Peyer's patch (tissue), 4 donors: ENCODE measurements at regions not wholly inside any gene's neighbourhood (a gene's known extent, or its start where the extent isn't known, plus 50 kb on each side); places are given as distances from the start of the nearest gene placed in this dataset.
"Not testable (repeated sequence)": the region's sequence is repeated elsewhere in the genome, so short reads cannot be mapped to it uniquely, and the experiment has no call there.

ENCODE experiments used
- DNase-seq, 3 donors: peaks; one replicate each; pipeline ENCODE4 v3.0.0-alpha.2; 2017 to 2019
- H3K27ac ChIP-seq, 4 donors: fragments of 200-600 bp; sonication (generic); one replicate each; pipeline ENCODE4 v1.5.1; 2016 to 2019
- H3K27me3 ChIP-seq, 2 donors: fragments of 200-600 bp; sonication (generic); one replicate each; pipeline ENCODE4 v1.5.1; 2019
- H3K36me3 ChIP-seq, 3 donors: fragments of 200-600 bp; sonication (generic); one replicate each; pipeline ENCODE4 v1.5.1; 2016 to 2019
- H3K4me1 ChIP-seq, 4 donors: fragments of 200-600 bp; sonication (generic); one replicate each; pipeline ENCODE4 v1.5.1; 2016 to 2019
- H3K4me3 ChIP-seq, 4 donors: fragments of 200-600 bp; sonication (generic); 1 replicate in 3 of 4; 2 replicates in 1 of 4; pipeline ENCODE4 v1.5.1; 2016 to 2019; ENCODE audit warnings: mild to moderate bottlenecking in 1 of 4
- H3K9me3 ChIP-seq, 4 donors: fragments of 200-600 bp; sonication (generic); one replicate each; pipeline ENCODE4 v1.5.1; 2016 to 2019; ENCODE audit warnings: mild to moderate bottlenecking in 1 of 4
- CTCF ChIP-seq, 6 experiments: fragments of 450-650 bp in 4 of 6; fragments of 200-600 bp in 2 of 6; sonication (generic) in 1 of 6; IDR thresholded peaks; one replicate each; pipeline ENCODE4 v1.5.1; 2017 to 2019; ENCODE audit warnings: antibody characterized with exemption in 6 of 6, mild to moderate bottlenecking in 3 of 6, moderate library complexity in 1 of 6
- POLR2A ChIP-seq, 2 donors: fragments of 450-650 bp; IDR thresholded peaks; one replicate each; pipeline ENCODE4 v1.5.1; 2017; ENCODE audit warnings: antibody characterized with exemption in 2 of 2, mild to moderate bottlenecking in 2 of 2, moderate library complexity in 2 of 2

- Histone ChIP-seq H3K4me1 (no peaks in the 10 kb centered on the region), H3K9me3 (no peaks in the 10 kb centered on the region), H3K4me3 (no peak overlapping the region), H3K36me3 (no peaks in the 10 kb centered on the region), H3K27ac (no peak overlapping the region), H3K27me3 (no peaks in the 10 kb centered on the region)
- TF ChIP-seq CTCF (IDR thresholded peaks at IDR 0.05) (no peak), POLR2A (IDR thresholded peaks at IDR 0.05) (no peak)
- DNase-seq = no peak
Observed at GRCh38 chr5:106454651-106455415, 1215.9 kb downstream of the EFNA5 start.

- H3K4me1 ChIP-seq = no peaks in the 10 kb centered on the region
- no peaks in the 10 kb centered on the region for H3K36me3 ChIP-seq
- no peaks in the 10 kb centered on the region for H3K9me3 ChIP-seq
- TF ChIP-seq CTCF (IDR thresholded peaks at IDR 0.05) (no peak), POLR2A (IDR thresholded peaks at IDR 0.05) (no peak)
- DNase-seq = no peak
- no peak overlapping the region for H3K4me3 ChIP-seq
- no peaks in the 10 kb centered on the region for H3K27me3 ChIP-seq
- H3K27ac ChIP-seq = no peak overlapping the region
Observed at GRCh38 chr5:106454050-106454449, 1216.7 kb downstream of the EFNA5 start.

GRCh38 chr5:106451998-106452397, 1218.7 kb downstream of the EFNA5 start:
- no peaks in the 10 kb centered on the region for H3K9me3 ChIP-seq
- H3K36me3 ChIP-seq = no peaks in the 10 kb centered on the region
- no peaks in the 10 kb centered on the region for H3K27me3 ChIP-seq
- H3K4me3 ChIP-seq = no peak overlapping the region
- no peak overlapping the region for H3K27ac ChIP-seq
- TF ChIP-seq CTCF (IDR thresholded peaks at IDR 0.05) (no peak), POLR2A (IDR thresholded peaks at IDR 0.05) (no peak)
- H3K4me1 ChIP-seq = no peaks in the 10 kb centered on the region
- DNase-seq = no peak

- Histone ChIP-seq H3K4me1 (no peaks in the 10 kb centered on the region), H3K27me3 (no peaks in the 10 kb centered on the region), H3K4me3 (no peak overlapping the region), H3K27ac (no peak overlapping the region), H3K36me3 (no peaks in the 10 kb centered on the region), H3K9me3 (no peaks in the 10 kb centered on the region)
- no peak for TF ChIP-seq POLR2A (IDR thresholded peaks at IDR 0.05)
- DNase-seq = no peak
Observed at GRCh38 chr5:106443746-106444145, 1227.0 kb downstream of the EFNA5 start.

GRCh38 chr5:106435185-106435584, 1235.6 kb downstream of the EFNA5 start:
- no peak overlapping the region for H3K27ac ChIP-seq
- DNase-seq = no peak
- TF ChIP-seq POLR2A (IDR thresholded peaks at IDR 0.05) = no peak
- no peak for TF ChIP-seq CTCF (IDR thresholded peaks at IDR 0.05)
- H3K36me3 ChIP-seq = no peaks in the 10 kb centered on the region
- no peaks in the 10 kb centered on the region for H3K9me3 ChIP-seq
- H3K27me3 ChIP-seq = no peaks in the 10 kb centered on the region
- no peaks in the 10 kb centered on the region for H3K4me1 ChIP-seq
- H3K4me3 ChIP-seq = no peak overlapping the region

- not testable (repeated sequence) for DNase-seq, H3K4me3 ChIP-seq, H3K27ac ChIP-seq, H3K9me3 ChIP-seq, H3K4me1 ChIP-seq, H3K36me3 ChIP-seq, H3K27me3 ChIP-seq
Observed at GRCh38 chr5:106430733-106431132, 1240.0 kb downstream of the EFNA5 start.
